ENCODE measurements at regions not wholly inside any gene's neighbourhood (a gene's known extent, or its start where the extent isn't known, plus 50 kb on each side); places are given as distances from the start of the nearest gene placed in this dataset.
"Not testable (repeated sequence)": the region's sequence is repeated elsewhere in the genome, so short reads cannot be mapped to it uniquely, and the experiment has no call there.

DNA sequence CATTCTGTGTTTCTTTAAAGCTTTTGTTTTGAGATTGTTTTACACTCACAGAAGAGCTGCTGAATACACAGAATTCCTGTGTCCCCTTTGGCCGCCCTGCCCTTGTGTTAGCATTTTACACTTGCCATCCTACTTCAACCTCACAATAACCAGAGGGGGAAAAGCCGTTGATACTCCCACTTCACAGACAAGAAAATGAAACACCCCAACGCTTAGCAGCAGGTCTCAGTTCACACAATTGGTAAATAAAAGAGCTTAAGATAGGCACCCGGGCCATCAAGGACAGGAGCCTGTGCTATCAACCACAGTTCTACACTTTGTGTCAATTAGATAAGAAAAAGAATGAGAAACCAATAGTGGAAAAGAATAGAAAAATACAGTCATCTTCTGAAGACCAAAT lies 178.0 kb downstream of the SYK start:
- no peak for DNase-seq (ENCODE audit: low spot score)

GRCh38 chr9:90981726-90982125 lies 180.1 kb downstream of the SYK start:
- no peak for DNase-seq (ENCODE audit: low spot score)

DNA sequence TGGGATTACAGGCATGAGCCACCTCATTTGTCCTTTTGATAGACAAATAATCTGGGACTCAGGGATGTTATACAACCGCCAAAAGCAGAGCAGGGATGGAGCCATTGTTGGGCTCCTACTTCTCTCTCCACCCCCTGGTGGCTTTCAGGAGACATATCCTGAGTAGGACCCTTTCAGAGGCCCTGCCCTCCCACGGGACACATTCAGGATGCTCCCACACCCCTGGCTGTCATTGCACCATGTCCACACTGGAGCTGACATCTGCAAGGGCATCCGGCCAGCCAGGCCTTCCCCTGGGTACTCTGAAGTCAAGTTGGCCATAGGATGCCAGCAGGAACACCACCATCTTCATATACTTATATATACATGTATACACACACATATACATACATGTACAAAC lies 181.8 kb downstream of the SYK start:
- no peak for DNase-seq (ENCODE audit: low spot score)

- no peak for DNase-seq (ENCODE audit: low spot score)
These were observed 184.0 kb downstream of the SYK start for GRCh38 chr9:90985631-90986030.

- no peak for DNase-seq (ENCODE audit: low spot score)
These were observed 184.5 kb downstream of the SYK start for GRCh38 chr9:90986161-90986560.

DNA sequence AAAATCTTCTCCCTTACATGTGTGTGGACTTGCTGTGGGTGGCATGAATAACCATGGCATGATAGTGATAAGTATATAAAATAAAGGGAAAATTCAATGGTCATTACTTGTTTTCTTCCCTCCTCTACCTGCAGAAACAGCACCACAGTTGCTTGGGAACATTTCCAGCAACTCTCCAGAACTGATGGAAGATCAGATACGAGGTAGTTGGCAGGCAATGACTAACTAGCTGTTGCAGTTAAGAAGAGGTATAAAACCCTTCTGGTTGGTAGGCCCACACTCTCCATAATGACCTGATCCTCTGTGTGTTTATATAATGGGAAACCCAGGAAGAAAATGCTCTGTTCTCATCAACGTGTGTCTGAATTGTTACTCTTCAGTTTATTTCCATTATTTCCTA lies 185.9 kb downstream of the SYK start:
- no peak for DNase-seq (ENCODE audit: low spot score)

GRCh38 chr9:90988318-90988717 lies 186.7 kb downstream of the SYK start:
- DNase-seq (ENCODE audit: low spot score) = no peak

DNA sequence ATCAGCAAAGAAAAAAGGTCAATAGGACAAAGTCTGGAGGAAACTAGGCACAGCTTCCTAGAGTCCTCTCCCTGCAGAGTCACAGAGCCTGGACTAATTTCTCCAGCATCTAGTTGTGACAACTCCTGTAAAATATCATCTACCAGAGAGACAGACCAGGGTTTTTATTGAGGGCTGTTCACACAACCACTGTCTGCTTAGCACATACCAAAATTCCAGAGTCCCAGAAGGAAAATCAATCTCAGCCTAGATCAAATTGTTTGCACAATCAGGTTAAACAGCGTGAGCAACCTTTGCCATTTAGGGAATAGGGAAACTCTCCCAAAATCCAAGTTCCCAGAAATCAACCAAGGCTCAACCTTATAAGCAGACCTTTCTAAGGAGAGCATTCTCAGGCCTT lies 190.3 kb downstream of the SYK start:
- peak; percentile 24 for DNase-seq (ENCODE audit: low spot score)

DNA sequence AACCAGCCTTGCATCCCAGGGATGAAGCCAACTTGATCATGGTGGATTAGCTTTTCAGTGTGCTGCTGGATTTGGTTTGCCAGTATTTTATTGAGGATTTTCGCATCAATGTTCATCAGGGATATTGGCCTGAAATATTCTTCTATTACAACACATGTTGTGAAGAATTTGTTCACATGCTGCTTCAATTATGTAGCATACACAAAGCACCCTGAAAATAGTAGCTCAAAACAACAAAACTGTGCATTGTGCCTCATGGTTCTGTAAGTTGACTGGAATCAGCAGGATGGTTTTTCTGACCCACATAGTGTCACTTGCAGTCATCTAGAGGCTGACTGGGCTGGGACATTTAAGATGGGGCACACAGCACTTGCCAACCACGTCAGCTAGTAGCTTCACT lies 193.9 kb downstream of the SYK start:
- DNase-seq (ENCODE audit: low spot score) = no peak

GRCh38 chr9:90996154-90997065 lies 194.8 kb downstream of the SYK start:
- DNase-seq (ENCODE audit: low spot score) = no peak

DNA sequence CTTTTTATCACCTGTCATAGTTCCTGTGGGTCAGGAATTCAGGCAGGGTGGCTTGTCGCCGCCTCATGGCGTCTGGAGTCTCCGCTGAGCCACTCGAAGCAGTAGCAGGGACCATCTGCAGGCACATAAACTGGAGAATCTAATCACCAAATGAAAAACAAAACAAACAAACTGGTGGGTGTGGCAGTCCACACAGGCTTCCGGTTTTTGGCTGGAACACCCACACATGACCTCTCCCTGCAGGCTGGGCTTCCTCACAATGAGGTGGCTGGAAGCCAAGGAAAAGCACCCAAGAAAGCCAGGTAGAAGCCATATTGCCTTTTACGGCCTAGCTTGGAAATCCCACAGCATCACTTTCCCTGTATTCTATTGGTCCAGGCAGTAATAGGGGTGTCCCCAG lies 197.0 kb downstream of the SYK start:
- DNase-seq (ENCODE audit: low spot score) = no peak

GRCh38 chr9:90999425-91000397 lies 198.1 kb downstream of the SYK start:
- DNase-seq (ENCODE audit: low spot score) = no peak

- peak; percentile 64 for DNase-seq (ENCODE audit: low spot score)
These were observed 199.6 kb downstream of the SYK start for GRCh38 chr9:91001146-91001611.

DNA sequence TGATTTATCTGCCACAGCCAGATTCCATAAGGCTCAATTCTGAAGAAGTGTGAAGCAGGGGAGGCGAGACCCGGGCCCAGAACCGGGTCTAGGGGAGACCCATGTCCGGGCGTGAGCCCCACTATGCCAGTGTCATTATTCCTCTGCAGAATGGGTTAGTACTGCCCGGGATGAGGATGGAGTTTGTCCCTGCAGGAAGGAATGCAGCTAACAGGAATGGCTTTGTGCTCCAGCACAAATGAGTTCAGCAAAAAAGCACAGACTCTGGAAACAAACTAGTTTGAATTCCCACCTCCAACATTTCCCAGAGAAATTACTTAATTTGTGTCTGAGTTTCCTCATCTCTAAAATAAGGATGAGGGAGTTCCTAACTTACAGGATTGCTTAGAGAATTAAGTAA lies 202.9 kb downstream of the SYK start:
- no peak for DNase-seq (ENCODE audit: low spot score)

GRCh38 chr9:91004992-91005391 lies 203.4 kb downstream of the SYK start:
- no peak for DNase-seq (ENCODE audit: low spot score)

DNA sequence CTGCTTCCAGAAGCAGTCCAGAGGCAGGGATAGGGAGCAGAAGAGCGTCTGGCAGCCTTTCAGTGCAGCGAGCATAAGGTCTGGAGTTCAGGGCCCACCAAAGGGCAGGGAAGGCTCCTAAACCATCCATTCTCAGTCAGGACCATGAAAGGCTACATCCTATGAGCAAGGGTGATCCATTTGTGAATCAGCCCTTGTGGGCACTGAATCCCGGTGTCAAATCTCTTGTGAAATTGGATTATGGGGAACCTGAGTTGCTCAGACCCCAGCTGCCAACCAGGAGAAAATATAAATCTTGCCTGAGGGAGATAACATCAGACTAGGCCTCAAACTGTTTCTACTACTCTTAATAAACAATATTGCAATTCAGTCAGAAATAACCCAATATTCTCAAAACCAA lies 204.4 kb downstream of the SYK start:
- no peak for DNase-seq (ENCODE audit: low spot score)

- DNase-seq (ENCODE audit: low spot score) = no peak
These were observed 206.9 kb downstream of the SYK start for GRCh38 chr9:91008568-91008967.

- DNase-seq (ENCODE audit: low spot score) = no peak
These were observed 210.3 kb downstream of the SYK start for GRCh38 chr9:91011891-91012290.

GRCh38 chr9:91012933-91013841 lies 211.6 kb downstream of the SYK start:
- DNase-seq (ENCODE audit: low spot score) = no peak

DNA sequence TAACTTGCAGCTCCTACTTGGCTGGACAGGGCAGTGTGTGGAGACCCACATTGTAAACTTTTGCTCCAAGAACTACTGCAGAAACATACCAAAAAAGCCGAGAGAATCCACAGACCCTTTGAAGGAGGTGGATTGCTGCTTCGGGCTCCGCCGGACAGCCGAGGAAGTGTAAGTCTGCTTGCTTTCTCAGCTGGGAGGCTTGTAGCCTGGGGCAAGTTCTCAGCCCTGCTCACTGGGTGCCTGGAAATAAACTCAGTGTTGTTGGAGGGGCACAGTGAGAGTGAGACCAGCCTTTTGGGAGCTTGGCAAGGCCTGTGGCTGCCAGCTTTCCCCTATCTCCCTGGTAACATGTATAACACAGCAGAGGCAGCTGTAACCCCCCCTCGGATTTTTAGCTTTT lies 215.6 kb downstream of the SYK start:
- DNase-seq (ENCODE audit: low spot score) = no peak

GRCh38 chr9:91019871-91020270 lies 218.3 kb downstream of the SYK start:
- not testable (repeated sequence) for DNase-seq (ENCODE audit: low spot score)

- DNase-seq (ENCODE audit: low spot score) = not testable (repeated sequence)
These were observed 220.0 kb downstream of the SYK start for GRCh38 chr9:91021656-91022055.
